GM19239 (cell line): ENCODE measurements at regions not wholly inside any gene's neighbourhood (a gene's known extent, or its start where the extent isn't known, plus 50 kb on each side); places are given as distances from the start of the nearest gene placed in this dataset.

Experiments
- DNase-seq: peaks from one replicate; pipeline ENCODE4 v3.0.0; 2011; ENCODE audit warnings: low spot score; ENCODE audit not compliant: insufficient read length
- FAIRE-seq: peaks from 2 replicates; lab custom pipeline; 2011; peaks lifted over from hg19 to GRCh38; lab: Jason Lieb, UNC

DNA sequence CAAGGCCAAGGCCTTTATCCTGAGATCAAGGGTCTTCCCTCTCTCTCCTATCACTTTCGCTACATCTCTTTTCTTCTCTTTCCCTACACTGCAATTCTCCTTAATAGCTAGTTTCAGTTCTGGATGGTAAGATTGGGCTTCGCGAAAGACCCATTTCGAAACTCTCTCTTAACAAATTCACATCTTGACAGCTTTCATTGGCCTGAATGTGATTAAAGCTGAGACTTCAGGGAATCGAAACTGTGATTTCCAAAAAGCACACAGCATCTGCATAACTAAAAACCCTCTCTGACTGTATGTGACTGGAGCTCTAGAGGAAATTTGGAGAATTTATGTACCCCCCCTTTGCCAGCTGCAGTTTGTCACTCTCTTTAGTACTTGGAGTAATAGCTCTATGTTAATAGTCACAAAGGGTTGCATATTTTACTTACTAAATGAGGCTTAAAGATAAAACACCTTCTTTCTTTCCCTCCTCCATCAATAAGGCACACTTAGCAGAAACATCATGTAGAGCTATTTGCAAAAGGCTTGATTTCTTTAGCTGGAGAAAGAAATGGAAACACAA lies 105.3 kb upstream of the FAM20A start:
- DNase-seq (no peak), FAIRE-seq (no peak)

DNA sequence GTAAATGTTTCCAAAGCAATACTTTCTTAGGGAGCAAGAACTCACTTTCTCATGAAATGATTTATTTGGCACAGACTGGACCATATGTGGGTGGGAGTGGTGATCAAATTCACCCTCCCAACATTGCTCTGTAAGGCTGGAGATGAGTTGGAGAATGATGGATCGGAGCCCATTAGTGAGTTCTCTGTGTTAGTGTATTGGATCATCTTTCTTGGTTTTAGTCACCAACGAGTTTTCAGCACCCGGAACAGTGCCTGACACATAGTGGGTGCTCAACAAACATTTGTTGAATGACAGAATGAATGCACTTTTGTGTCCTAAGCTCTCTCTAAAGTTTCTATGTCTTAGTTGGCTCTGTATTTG lies 104.5 kb upstream of the FAM20A start:
- DNase-seq (no peak), FAIRE-seq (no peak)

GRCh38 chr17:68704871-68705713 lies 103.9 kb upstream of the FAM20A start:
- FAIRE-seq (no peak), DNase-seq (no peak)

- no peak for DNase-seq
- no peak for FAIRE-seq
Observed at GRCh38 chr17:68701046-68701445, 99.9 kb upstream of the FAM20A start.

- DNase-seq (no peak), FAIRE-seq (no peak)
Observed at GRCh38 chr17:68700421-68700820, 99.3 kb upstream of the FAM20A start.

GRCh38 chr17:68699936-68700335 lies 98.8 kb upstream of the FAM20A start:
- DNase-seq: no peak

GRCh38 chr17:68698746-68699145 lies 97.6 kb upstream of the FAM20A start:
- DNase-seq: no peak
- FAIRE-seq: no peak

More at GRCh38 chr17:68699936-68700335, 98.8 kb upstream of the FAM20A start:
- FAIRE-seq: no peak

DNA sequence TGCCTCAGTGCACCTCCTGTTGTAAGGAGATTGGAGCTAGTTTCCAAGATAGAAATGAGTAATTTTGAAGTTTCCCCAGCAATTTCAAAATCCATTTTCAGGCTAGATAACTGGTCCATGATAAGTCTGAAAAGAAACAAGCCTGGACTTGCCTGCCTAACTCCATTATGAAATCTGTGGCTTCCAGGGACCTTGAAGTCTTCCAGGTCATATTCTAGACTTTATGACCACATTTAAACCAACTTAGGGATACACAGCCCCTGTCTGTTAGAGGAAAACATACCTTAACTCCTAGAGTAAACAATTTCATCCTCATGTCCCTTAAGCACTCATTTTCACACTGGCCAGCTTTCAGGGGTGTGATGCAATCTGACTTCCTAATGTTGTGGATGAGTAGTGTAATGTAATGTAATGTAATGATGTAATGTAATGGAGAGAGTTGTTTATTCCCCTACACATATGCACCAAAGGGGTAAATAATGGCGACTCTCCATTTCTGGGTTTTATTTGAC lies 96.7 kb upstream of the FAM20A start:
- FAIRE-seq (no peak), DNase-seq (no peak)

DNA sequence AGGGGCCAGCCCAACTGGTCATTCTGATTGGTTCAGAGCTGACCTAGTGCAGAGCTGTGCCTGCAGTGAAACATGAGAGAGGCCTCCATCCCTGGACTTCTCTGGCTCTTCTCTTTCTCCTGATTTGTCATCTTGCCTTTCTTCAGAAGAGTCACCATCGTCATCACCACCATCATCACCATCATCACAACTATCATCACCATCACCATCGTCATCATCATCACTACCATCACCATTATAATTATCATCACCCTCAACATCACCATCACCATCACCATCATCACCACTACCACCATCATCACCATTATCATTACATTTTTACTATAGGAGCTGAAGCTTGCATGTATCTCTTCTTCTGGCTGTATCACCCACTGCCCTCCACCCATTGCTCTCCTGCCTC lies 94.5 kb upstream of the FAM20A start:
- DNase-seq (no peak), FAIRE-seq (no peak)

DNA sequence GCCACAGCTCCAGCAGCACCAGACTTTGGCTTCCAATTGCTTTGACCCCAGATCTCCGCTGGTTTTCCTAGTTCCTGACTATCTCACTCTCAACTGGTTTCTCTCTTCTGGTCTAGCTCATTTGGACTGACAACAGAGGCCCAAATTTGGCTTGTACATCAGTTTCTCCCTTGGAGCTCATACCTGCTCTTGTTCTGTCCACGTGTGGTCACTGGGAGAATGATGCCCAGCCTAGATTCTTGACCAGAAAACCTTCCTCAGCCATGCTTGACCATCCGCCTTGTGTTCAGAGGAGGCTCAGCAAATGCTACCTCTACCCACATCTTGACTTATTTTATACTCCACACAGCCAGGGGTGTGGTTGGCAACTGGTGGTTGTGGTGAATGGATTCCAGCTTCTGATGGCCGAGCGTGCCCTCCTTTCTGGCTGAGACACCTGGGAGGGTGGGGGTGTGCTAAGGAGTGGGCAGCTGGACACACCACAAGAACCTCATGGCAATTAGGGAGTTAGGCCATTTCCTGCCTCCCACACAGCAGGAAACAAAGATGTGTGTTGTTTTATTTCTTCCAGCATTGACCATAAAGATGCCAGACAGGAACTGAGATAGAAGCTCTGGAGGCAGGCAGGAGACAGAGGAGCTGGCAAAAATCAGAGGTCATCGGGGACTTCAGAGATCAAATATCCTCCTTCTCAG lies 93.8 kb upstream of the FAM20A start:
- no peak for DNase-seq
- FAIRE-seq: no peak

DNA sequence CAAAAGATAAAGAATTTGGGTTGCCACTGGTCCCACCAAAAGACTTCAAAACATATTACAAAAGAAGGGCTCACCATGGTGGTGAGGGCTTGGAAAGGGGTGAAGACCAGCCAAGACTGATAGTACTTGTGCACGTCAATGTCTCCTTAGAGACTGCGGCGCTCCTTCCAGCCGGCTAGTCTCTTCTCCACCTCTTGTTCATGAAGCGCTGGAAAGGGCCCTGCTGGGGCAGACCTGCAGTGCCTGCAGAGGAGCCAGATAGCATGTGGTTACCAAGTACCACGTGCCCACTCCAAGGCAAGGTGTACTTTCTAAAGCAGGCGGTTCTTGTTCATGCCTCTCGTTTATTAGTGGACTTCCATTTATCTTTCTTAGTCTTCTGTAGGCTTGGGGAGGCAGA lies 92.7 kb upstream of the FAM20A start:
- no peak for FAIRE-seq
- no peak for DNase-seq

GRCh38 chr17:68693466-68693865 lies 92.3 kb upstream of the FAM20A start:
- FAIRE-seq (no peak), DNase-seq (no peak)

GRCh38 chr17:68686108-68686988 lies 85.2 kb upstream of the FAM20A start:
- DNase-seq: no peak

GRCh38 chr17:68684949-68685357 lies 83.8 kb upstream of the FAM20A start:
- DNase-seq: no peak
- FAIRE-seq: no peak

More at GRCh38 chr17:68686108-68686988, 85.2 kb upstream of the FAM20A start:
- no peak for FAIRE-seq

DNA sequence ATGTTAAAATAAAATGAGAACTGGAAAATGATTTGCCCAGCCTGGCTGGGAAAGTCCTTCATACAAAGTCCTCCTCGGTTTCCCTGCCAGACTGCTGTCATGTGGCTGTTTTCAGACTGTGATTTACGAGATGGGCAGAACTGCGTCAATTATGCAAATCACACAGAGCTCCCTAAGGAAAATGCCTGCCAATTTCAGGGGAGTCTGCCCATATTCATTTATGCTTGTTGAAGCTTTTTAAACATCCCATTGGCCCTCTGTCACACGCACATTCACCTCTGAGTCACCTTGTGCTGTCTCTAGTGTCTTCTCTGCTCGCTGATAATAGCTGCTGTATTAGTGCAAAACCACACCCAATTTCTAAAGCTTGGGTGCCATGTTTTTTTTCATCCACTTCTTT lies 81.7 kb upstream of the FAM20A start:
- DNase-seq (no peak), FAIRE-seq (no peak)

GRCh38 chr17:68679882-68680281 lies 78.7 kb upstream of the FAM20A start:
- DNase-seq: no peak
- no peak for FAIRE-seq

DNA sequence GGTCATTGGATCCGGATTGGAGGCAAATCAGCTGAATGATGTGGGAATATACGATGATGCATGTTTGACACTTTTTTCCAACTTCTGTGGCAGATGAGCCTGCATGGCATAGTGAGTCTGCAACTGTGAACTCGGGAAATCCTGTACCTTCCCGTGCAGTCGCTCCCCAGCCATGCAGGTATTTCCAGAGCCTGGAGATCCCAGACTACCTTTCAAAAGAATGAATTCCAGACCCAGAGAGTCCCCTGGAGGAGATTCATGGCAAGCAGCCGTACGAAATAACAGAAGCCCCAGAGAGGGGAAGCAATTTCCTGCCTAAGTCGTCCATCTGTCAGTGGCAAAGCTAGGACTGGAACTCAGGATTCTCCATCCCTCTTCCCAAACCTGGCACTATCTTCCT lies 75.7 kb upstream of the FAM20A start:
- FAIRE-seq: no peak
- no peak for DNase-seq

- FAIRE-seq (no peak), DNase-seq (no peak)
Observed at GRCh38 chr17:68675723-68676122, 74.6 kb upstream of the FAM20A start.

- no peak for DNase-seq
- no peak for FAIRE-seq
Observed at GRCh38 chr17:68674029-68674925, 73.1 kb upstream of the FAM20A start.
